Renal cortex interstitium (tissue), 11 donors: ENCODE measurements at regions not wholly inside any gene's neighbourhood (a gene's known extent, or its start where the extent isn't known, plus 50 kb on each side); places are given as distances from the start of the nearest gene placed in this dataset.
A peak's percentile ranks its signal among the peaks of the same experiment; 100 is the strongest.
"Not testable (repeated sequence)": the region's sequence is repeated elsewhere in the genome, so short reads cannot be mapped to it uniquely, and the experiment has no call there.

Experiments used
- DNase-seq, 11 donors: peaks; one replicate each; pipeline ENCODE4 v3.0.0-alpha.2; 2013; ENCODE audit warnings: low read depth in 9 of 11, low spot score in 4 of 11; ENCODE audit errors: extremely low read depth in 1 of 11

DNA sequence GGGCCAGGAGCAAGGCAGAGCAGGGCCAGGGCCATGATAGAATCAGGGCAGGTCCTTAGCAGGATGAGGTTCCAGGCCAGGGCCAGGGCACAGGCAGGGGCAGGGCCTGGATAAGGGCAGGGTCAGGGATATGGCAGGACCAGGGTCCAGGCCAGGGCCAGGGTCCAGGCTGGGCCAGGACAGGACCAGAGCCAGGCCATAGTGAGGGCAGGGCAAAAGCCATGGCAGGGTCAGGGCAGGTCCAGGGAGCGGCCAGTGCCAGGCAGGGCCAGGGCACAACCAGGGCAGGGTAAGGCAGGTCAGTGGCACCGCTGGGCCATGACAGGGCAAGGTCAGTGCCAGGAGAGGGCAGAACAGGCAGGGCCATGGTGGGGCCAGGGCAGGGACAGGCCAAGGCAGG, 152.2 kb downstream of the LIPI start:
- DNase-seq: no peak

DNA sequence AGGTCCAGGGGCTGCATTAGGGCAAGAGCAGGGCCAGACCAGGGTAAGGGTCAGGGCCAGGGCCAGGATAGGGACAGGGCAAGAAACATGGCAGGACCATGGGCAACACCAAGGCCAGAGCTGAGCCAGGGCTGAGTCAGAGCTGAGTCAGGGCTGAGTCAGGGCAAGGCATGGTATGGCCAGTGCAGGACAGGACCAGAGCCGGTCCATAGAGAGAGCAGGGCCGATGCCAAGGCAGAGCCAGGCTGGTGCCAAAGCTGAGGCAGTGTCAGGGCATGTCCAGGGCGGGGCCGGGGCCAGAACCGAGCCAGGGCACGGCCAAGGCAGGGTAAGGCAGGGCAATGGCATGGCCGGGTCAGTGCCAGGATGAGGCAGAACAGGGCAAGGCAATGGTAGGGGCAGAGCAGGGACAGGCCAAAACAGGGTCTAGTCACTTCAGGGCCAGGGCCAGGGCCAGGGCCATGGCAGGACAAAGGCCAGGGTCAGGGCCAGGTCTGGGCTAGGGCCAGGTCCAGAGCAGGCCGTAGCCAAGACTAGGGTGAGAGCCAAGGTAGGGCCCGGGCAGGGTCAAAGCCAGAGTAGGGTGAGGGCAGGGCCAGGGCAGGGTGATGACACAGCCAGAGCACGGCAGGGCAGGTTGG, 152.8 kb downstream of the LIPI start:
- not testable (repeated sequence) for DNase-seq

DNA sequence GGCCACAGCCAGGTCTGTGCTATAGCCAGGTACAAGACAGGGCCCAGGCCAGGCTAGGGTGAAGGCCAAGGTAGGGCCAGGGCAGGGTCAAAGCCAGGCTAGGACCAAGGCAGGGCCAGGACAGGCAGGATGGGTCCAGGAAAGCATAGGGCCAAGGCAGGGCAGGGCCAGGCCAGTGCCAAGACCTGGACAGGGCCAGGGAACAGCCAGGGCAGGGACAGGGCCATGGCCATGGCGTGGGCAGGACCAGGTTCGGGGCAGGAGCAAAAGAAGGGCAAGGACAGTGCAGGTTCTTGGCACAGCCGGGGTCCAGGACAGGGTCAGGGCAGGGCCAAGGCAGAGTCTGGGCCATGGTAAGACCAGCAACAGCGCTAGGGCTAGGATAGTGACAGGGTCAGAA, 153.4 kb downstream of the LIPI start:
- no peak for DNase-seq

DNA sequence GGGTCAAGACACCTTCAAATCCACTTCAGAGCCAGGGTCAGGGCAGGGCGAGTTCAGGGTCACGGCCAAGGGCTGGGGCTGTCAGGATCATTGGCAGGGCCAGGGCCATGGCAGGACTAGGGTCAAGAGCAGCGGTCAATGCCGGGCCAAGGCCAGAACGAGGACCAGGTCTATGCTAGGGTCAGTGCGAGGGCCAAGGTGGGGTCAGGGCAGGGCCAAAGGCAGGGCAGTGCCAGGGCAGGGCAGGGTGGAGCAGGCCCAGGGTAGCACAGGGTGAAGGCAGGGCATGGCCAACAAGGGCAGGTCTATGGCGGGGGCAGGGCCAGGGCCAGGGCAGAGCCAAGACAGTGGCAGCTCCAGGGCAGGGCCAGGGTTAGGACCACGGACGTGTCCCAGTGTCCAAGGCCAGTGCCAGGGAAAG, 154.0 kb downstream of the LIPI start:
- no peak for DNase-seq

DNA sequence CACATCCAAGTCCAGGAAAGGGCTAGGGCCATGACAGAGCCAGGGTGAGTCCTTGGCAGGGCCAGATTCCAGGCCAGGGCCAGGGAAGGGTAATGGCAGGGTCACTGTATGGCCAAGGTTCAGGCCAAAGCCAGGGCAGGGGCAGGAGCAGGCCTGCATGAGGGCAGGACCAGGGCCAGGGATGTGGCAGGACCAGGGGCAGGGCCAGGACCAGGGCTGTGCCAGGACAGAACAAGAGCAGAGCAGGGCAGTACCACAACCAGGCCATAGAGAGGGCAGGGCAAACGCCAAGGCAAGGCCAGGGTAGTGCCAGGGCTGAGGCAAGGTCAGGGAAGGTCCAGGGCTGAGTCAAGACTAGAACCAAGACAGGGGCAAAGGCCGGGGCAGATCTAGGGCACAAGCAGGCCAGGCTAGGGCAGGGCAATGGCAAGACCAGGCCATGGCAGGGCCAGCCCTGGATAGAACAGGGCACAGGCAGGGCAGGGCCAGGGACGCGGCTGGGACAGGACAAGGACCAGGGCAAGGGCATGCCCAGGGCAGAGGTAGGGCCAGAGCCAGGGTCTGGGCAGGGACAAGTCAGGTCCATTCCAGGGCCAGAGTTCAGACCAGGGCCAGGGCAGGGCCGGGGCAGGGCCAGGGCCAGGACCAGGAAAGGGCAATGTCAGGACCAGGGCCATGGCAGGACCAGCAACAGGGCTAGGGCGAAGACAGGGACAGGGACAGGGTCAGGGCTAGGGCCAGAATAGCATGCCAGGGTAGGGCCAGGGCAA, 154.8 kb downstream of the LIPI start:
- not testable (repeated sequence) for DNase-seq

DNA sequence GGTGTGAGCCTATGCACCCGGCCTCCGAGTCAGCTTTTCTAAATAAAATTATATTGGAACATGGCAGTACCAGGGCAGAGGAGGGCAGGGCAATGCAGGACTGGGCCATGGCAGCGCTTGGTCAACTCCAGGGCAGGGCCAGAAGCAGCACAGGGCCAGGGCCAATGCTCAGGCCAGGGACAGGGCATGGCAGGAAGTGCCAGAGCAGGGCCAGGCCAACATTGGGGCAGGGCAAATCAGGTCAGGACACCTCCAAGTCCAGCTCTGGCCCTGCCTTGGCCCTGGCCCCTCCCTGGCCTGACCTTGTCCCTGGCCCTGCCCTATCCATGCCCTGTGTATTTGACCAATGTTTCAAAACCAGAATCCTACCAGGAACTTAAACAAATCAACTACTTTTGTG, 156.1 kb downstream of the LIPI start:
- no peak for DNase-seq

DNA sequence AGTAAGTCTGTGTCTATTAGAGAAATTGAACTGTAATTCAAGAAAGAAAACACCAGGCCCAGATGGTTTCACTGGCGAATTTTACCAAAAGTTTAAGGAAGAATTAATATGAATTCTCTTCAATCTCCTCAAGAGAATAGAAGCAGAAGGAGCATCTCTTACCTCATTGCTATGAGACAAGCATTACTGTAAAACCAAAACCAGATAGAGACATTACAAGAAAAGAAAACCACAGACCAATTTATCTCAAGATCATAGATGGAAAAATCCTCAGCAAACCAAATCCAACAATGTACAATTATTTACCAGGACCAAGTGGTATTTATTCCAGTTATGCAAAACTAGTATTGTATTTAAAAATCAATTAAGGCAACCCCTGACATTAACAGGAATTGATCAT, 160.6 kb downstream of the LIPI start:
- DNase-seq: no peak

DNA sequence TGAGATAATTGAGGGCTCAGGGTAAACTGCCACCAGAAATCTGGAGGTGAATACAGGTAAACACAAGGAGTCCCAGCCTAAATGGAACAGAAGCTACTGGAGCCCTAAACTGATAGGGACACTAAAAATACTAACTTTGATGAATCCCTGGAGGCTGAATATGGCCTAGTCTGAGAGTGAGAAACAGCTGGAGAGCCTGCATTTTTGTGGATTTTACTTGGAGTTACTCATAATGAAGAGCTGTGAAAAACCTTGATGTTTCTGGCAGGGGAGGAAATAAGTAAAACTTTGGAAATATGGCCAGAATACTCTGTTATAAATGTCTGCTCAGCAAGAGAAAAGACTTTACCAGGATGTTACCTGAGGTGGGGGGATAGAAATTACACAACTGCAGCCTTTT, 164.4 kb downstream of the LIPI start:
- DNase-seq: no peak

DNA sequence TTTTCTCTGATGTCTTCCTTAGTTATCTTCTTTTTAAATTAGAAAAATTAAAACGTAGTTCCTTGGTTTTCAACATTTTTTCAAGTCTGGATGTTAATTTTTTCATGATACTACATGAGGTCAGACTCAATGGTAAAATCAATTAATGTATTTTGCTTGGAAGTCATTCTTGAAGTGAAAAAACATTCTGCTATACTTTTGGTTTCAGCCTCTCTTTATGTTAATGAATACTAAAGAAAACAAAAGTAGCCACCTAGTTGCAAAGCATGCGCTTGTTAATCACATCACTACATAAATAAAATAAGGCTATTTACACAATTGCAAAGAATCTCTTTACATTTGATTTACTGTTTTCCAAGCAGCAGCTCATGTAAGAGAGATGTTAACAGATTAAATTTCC, 170.4 kb downstream of the LIPI start:
- DNase-seq: no peak

DNA sequence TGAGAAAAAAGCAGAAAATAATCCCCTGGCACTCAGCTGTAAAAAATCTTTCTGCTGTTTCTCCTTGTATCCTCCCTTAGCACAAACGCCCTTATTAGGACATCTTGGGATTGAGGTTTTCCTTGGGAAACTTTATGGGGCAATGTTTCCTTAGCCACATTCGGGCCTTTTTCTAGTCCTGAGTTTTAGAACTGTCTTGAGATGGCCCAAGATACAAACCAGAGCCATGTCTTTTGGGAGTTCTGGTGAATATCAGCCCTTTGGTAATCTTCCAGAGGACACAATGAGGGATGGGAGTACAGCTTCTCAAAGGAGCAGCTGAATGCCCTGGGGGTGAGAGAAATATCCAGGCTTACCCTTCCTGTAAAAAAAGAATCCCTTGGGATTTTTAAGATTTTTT, 182.1 kb downstream of the LIPI start:
- not testable (repeated sequence) for DNase-seq

DNA sequence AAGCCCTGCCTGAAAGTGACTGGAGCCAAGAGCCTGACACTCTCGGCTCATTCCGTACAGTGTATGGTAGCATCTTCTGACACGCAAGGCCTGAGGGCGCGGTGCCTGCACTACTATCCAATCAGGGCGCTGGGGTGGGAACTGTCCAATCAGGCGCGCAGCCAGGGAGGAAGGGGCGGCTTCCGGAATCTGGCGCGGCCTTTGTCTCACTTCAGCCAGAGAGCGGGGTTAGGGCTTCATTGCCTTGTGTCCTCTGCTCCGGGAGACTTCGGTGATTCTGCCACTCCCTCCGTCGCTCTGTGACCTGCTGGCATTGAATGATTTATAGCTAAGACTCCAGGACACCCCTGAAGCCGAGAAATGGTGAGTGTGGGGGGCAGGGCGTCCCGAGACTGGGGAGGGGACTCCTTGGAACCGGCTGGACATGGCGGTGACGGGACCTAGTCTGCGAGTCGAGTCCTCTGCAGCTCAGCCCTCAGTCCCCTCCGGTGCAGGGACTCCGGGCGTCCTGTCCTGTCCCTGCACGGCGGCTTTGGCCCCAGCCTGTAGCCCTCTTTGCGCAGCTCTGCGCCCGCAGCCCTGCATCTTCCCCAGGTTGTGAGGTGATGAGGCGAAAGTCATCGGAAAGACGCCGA, 183.4 kb downstream of the LIPI start:
- peak; percentile 3 to 85 (median 69) for DNase-seq

DNA sequence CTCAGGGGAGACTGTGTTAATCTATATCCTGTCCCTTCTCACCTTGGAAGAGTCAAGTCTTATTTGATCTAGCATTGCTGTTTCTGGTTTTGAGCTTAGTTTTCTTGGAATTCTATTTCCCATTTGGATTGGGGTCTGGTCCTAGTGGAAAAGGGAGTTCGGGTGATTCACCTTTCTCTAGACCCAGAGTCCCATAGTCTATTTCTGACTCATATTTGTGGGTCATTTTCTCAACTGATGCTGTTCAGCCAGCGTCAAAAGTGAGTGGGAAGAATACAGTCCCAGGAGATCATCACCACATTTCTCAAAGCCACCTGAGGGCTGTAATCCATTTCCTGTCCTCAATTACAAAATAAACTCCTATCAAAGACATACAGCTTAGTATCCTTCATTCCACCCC, 190.6 kb downstream of the LIPI start:
- DNase-seq: not testable (repeated sequence)

DNA sequence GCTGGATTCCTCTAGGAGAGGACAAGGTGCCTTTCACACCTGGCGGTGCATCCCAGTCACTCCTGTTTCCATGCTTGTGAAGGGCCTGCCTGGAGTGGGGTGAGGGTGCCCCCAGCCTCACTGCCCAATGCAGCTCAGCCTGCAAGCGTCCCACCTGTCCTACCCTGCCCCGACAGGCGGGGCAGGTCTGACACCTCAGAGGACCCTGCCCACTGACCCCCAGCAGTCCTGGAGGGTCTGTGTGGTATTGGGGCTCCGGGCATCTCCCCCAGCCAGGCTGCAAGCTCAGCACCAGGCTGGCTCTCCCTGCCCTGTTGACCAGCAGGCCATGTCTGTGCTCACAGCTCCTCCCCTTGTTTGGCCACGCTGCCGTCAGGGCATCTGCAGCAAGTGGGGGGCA, 194.9 kb downstream of the LIPI start:
- not testable (repeated sequence) for DNase-seq

DNA sequence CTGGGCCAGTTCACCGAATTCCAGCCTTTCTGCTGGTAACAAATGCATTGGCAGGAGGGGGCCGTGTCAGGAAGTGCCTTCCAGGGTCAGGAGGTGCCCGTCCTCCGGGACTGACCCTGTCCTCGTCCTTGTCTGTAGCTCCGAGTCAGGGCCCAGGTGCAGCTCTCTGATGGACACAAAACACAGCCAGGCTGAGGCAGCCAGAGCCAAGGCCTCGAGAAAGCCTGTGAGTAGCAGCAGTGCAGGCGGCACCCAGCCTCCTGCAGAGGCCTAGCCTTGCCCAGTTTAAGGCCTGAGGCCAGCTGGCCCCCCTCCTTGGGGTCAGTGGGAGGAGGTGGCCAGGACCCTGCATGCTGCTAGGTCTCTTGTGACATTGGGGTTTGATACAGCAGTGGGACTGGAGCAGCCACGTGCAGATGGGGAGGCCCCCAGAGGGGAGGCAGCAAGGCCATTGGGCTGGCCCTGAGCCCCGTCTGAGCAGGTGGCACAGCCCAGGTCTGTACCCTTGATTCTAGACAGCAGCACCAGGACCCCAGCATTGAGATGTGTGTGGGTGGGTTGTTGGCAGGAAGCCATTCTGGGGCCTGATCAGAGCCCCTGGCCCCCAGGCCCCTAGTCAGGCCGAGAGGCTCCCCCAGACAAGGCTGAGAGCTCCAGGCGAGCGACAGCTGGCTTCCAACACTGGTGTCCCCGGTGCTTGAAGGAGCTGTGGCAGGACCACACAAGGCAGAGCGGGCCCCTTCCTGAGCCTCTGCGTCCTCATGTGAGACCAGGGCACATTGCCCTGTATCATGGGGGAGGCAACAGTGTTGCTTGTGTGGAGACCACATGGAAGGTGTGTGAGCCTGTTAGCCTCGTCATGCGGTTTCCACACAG, 196.9 kb downstream of the LIPI start:
- DNase-seq: not testable (repeated sequence)

DNA sequence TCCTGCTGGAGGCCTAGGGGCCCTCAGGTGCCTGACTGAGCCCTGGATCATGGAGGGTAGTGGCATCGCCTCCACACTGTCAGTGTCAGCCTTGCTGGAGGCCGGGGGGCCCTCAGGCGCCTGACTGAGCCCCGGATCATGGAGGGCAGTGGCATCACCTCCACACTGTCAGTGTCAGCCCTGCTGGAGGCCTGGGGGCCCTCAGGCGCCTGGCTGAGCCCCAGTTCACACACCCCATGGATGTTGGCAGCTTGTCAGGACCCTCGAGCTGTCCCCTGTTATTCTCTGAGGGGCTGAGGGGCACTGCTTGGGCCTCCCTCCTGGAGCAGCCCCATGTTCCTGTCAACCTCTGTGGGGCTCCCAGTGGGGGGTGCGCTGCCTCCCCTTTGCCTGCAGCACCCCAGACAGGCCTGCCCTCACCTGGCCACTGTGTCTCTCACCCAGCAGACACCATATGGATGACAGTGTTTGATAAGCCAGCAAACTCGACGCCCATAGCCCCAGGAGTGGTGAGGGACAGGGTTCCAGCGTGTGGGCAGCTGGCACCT, 197.6 kb downstream of the LIPI start:
- DNase-seq: no peak

DNA sequence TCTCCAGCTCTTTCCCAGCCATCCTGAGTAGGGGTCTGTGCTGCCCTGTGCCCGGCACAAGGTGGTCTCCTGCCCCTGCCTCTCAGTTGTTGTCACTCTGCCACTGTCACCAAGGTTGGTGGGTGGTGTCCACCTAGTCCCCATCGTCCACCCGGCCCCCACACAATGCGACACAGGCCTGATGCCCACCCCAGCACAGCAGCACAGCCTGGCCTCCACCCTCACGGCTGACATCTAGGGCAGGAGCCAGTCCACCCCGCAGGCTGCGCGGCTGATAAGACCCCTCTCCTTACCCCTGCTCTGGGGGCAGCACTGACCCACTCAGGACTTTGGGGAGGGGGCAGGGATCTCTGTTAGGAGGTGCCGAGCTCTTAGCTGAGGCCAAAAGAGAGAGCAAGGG, 198.3 kb downstream of the LIPI start:
- DNase-seq: no peak

DNA sequence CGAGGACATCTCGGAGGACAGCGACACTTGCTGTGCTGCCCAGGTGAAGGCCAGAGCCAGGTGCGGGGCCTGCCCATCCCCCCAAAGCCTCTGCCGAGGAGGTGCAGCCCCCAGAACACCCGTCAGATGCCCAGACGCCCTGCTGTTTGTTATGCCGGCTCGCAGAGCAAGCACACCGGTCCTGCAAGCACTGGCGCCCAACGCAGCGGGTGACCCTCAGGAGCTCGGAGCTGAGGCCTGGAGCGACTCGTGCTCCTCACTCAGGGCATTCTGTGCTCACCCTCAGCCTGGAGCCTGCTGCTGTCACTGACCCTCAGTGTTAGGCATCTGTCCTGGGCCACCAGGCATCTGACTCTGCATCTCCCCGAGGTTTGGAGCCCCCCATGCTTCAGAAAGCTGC, 199.0 kb downstream of the LIPI start:
- not testable (repeated sequence) for DNase-seq

DNA sequence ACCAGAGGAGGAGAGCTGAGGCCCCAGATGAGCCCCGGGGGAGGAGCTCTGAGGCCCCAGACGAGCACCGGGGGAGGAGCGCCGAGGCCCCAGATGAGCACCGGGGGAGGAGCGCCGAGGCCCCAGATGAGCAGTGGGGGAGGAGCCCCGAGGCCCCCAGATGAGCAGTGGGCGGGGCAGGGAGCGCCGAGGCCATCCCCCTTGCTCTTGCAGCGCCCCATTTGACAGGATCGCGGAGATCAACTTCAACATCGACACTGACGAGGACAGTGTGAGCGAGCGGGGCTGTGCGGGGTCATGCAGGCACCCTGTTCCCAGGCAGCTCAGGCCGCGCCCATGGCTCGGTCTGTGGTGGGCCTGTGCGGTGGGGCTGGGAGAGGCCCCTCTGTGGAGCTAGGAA, 199.6 kb downstream of the LIPI start:
- DNase-seq: not testable (repeated sequence)

DNA sequence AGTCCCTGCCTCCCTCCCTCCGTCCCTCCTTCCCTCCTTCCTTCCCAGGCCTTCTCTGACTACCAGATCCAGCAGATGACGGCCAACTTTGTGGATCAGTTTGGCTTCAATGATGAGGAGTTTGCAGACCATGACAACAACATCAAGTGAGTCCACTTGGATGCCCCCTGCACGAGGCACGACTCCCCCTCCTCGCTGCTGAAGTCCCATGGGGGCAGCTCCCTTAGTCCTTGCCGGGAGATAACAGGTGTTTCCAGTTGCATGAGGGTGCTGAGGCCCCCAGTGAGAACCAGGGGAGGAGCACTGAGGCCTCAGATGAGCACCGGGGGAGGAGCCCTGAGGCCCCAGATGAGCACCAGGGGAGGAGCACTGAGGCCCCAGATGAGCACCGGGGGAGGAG, 200.0 kb downstream of the LIPI start:
- DNase-seq: no peak
